ENCODE measurements at regions not wholly inside any gene's neighbourhood (a gene's known extent, or its start where the extent isn't known, plus 50 kb on each side); places are given as distances from the start of the nearest gene placed in this dataset.

GRCh38 chr1:90139837-90140236 lies 144.9 kb downstream of the ZNF326 start:
- no peak overlapping the region for H3K4me3 ChIP-seq (replicated peaks in 1 of 3; ENCODE audit: insufficient read depth in 1 of 3, low read depth in 1 of 3, low read length in 3 of 3)
- dilution Hi-C loops (cut with MboI; ENCODE audit: extremely low pct_ligation_motif_present, low sequenced_read_pairs): no loop called here

More at GRCh38 chr1:90139837-90140236, 144.9 kb downstream of the ZNF326 start:
- no peaks in the 10 kb centered on the region for H3K36me3 ChIP-seq (ENCODE audit: control insufficient read depth in 2 of 2, extremely low read depth in 1 of 2, insufficient read depth in 2 of 2, low read length in 2 of 2)
- no peaks in the 10 kb centered on the region for H3K4me1 ChIP-seq (ENCODE audit: control insufficient read depth, extremely low read depth, insufficient read depth, low read length)
- DNase-seq (ENCODE audit: low read depth, low spot score) (no peak), FAIRE-seq (no peak)
- H3K9me1 ChIP-seq (replicated peaks; ENCODE audit: control insufficient read depth, extremely low read depth, insufficient read depth, low read length): no peaks in the 10 kb centered on the region
- ChIA-PET POLR2A (no interaction called here), CTCF (no interaction called here)
- H3K9ac ChIP-seq (replicated peaks; ENCODE audit: extremely low read depth, insufficient read depth, low read length): no peak overlapping the region
- H3K27me3 ChIP-seq (ENCODE audit: control insufficient read depth in 2 of 2, insufficient read depth in 2 of 2, low read length in 2 of 2): no peaks in the 10 kb centered on the region
- intact Hi-C loops (cut with micrococcal nuclease): loop anchor here (10.0 kb wide), 1 partner anchor 435 kb away; no protein-coding TSS in a partner anchor
- H3K9me3 ChIP-seq (replicated peaks; ENCODE audit: control insufficient read depth, insufficient read depth, low read length): no peaks in the 10 kb centered on the region
- no peaks in the 10 kb centered on the region for H3K79me2 ChIP-seq (ENCODE audit: control insufficient read depth, insufficient read depth, low read length)
- no peaks in the 10 kb centered on the region for H4K20me1 ChIP-seq (replicated peaks; ENCODE audit: control insufficient read depth, extremely low read depth, insufficient read depth, low read length)
- H2AFZ ChIP-seq (ENCODE audit: low read depth, low read length): no peak overlapping the region
- H3K4me2 ChIP-seq (ENCODE audit: insufficient read depth, low read length): no peak overlapping the region
- no TSS peak for BruUV-seq (replicated peaks)
- TF ChIP-seq MYC (IDR thresholded peaks at IDR 0.05; ENCODE audit: low read depth, low read length) (no peak), MAX (IDR thresholded peaks at IDR 0.05; ENCODE audit: insufficient read depth, insufficient read length) (no peak), POLR2AphosphoS5 (IDR thresholded peaks at IDR 0.05; ENCODE audit: insufficient read depth, low read depth, low read length) (no peak), GATA2 (IDR thresholded peaks at IDR 0.05; ENCODE audit: insufficient read depth, insufficient read length, low read depth, low read length) (no peak), FOS (IDR thresholded peaks at IDR 0.05; ENCODE audit: borderline replicate concordance, insufficient read depth, low read length) (no peak), JUN (IDR thresholded peaks at IDR 0.05; ENCODE audit: borderline replicate concordance, insufficient read depth, insufficient read length, low read depth) (no peak), POLR2A (IDR thresholded peaks at IDR 0.05; ENCODE audit: low read depth, low read length) (no peak), CTCF (IDR thresholded peaks at IDR 0.05; ENCODE audit: extremely low read depth in 1 of 2, insufficient read depth in 1 of 2, low read depth in 1 of 2, low read length in 2 of 2) (no peak), EZH2 (IDR thresholded peaks at IDR 0.05; ENCODE audit: borderline replicate concordance, low read depth, low read length, severe bottlenecking) (no peak)
- no peak overlapping the region for H3K27ac ChIP-seq (ENCODE audit: insufficient read depth, low read depth, low read length)

Data from endothelial cell of umbilical vein (primary cell).